Spleen (tissue), 11 donors: ENCODE measurements at regions not wholly inside any gene's neighbourhood (a gene's known extent, or its start where the extent isn't known, plus 50 kb on each side); places are given as distances from the start of the nearest gene placed in this dataset.

ENCODE experiments used
- DNase-seq: peaks from one replicate; pipeline ENCODE4 v3.0.0-alpha.2; 2020
- H3K27ac ChIP-seq, 8 donors: fragments of 200-600 bp; sonication (generic) in 7 of 8; 1 replicate in 4 of 8; 2 replicates in 4 of 8; pipeline versions ENCODE4 v1.5.0 to v1.8.0; 2016 to 2021; ENCODE audit warnings: inconsistent platforms in 4 of 8, mild to moderate bottlenecking in 4 of 8, moderate library complexity in 1 of 8
- H3K27me3 ChIP-seq, 7 donors: fragments of 200-600 bp; sonication (generic) in 6 of 7; replicated peaks in 1 of 7; 1 replicate in 4 of 7; 2 replicates in 3 of 7; pipeline versions ENCODE4 v1.5.0 to v1.8.0; 2016 to 2021; ENCODE audit warnings: inconsistent platforms in 3 of 7, mild to moderate bottlenecking in 1 of 7
- H3K36me3 ChIP-seq, 6 donors: fragments of 200-600 bp; sonication (generic) in 5 of 6; 1 replicate in 4 of 6; 2 replicates in 2 of 6; pipeline versions ENCODE4 v1.5.0 to v1.8.0; 2016 to 2021; ENCODE audit warnings: inconsistent platforms in 2 of 6
- H3K4me1 ChIP-seq, 6 donors: fragments of 200-600 bp; sonication (generic) in 5 of 6; 1 replicate in 3 of 6; 2 replicates in 3 of 6; pipeline versions ENCODE4 v1.5.0 to v1.8.0; 2016 to 2021; ENCODE audit warnings: inconsistent platforms in 3 of 6
- H3K4me3 ChIP-seq, 8 donors: fragments of 200-600 bp; sonication (generic) in 7 of 8; 1 replicate in 4 of 8; 2 replicates in 4 of 8; pipeline versions ENCODE4 v1.5.0 to v1.8.0; 2016 to 2021; ENCODE audit warnings: inconsistent platforms in 4 of 8, mild to moderate bottlenecking in 4 of 8, moderate library complexity in 2 of 8
- H3K9me3 ChIP-seq, 8 donors: fragments of 200-600 bp; sonication (generic) in 7 of 8; 1 replicate in 4 of 8; 2 replicates in 4 of 8; pipeline versions ENCODE4 v1.5.0 to v1.8.0; 2016 to 2021; ENCODE audit warnings: inconsistent platforms in 4 of 8
- CTCF ChIP-seq, 11 experiments: fragments of 200-600 bp in 7 of 11; fragments of 450-650 bp in 4 of 11; sonication (generic) in 4 of 11; IDR thresholded peaks in 8 of 11; conservative IDR thresholded peaks in 3 of 11; 1 replicate in 7 of 11; 2 replicates in 4 of 11; pipeline versions ENCODE4 v1.4.0 to v1.8.0; 2016 to 2021; ENCODE audit warnings: antibody characterized with exemption in 11 of 11, inconsistent platforms in 4 of 11, mild to moderate bottlenecking in 1 of 11
- POLR2A ChIP-seq, 3 donors: fragments of 450-650 bp; IDR thresholded peaks; one replicate each; pipeline ENCODE4 v1.5.1; 2017; ENCODE audit warnings: antibody characterized with exemption in 3 of 3, mild to moderate bottlenecking in 1 of 3
- POLR2AphosphoS5 ChIP-seq, 3 donors: sonication (generic); formaldehyde crosslinking; IDR thresholded peaks; one replicate each; pipeline ENCODE4 v1.5.1; 2017; ENCODE audit warnings: antibody characterized with exemption in 3 of 3
- WGBS, 5 donors: extraction: QIAGEN DNeasy Blood & Tissue Kit in 3 of 5; methylation state at CpG; one replicate each; pipeline versions ENCODE4 v1.1.5 to v1.1.7; 2013 to 2018; 5-methylcytosine and 5-hydroxymethylcytosine counted together
- intact Hi-C: fragments of 100-400 bp; cut with DNase I; formaldehyde crosslinking; loops from one replicate; pipeline ENCODE4 v1.15.0; 2023; ENCODE audit warnings: low total_unique reads
- donor health status: healthy with polysubstance abuse.
- donor health status: DM: no; HTN: no; CAD: no; lungs with moderate emphysema.
- donor health status: DM: no; HTN: no; CAD: no.
- donor health status: Bipolar disorder and iron deficiency.
- donor health status: healthy.
- donor health status: DM: no; HTN: no; CAD: no.
- donor health status: DM: yes; HTN: yes; CAD: no.

GRCh38 chr5:170442921-170443320 lies 53.8 kb upstream of the KCNMB1 start:
- Histone ChIP-seq H3K4me3 (no peak overlapping the region), H3K9me3 (peaks cover 0 to 14% (median 7%) of the 10 kb centered on the region in 8 donors), H3K4me1 (no peaks in the 10 kb centered on the region), H3K36me3 (no peaks in the 10 kb centered on the region), H3K27me3 (peaks cover 0 to 19% (median 0%) of the 10 kb centered on the region in 7 donors), H3K27ac (no peak overlapping the region)
- DNase-seq: no peak
- no peak for TF ChIP-seq POLR2A (IDR thresholded peaks at IDR 0.05)
- TF ChIP-seq CTCF (IDR thresholded peaks at IDR 0.05 in 8 of 11, conservative IDR thresholded peaks at IDR 0.05 in 3 of 11): no peak
- TF ChIP-seq POLR2AphosphoS5 (IDR thresholded peaks at IDR 0.05): no peak
- intact Hi-C loops: no loop called here
- 57 to 85% (median 61%) methylated on average over 5 of the region's 5 CpGs for WGBS, 5 donors

GRCh38 chr5:170442391-170442790 lies 53.2 kb upstream of the KCNMB1 start:
- Histone ChIP-seq H3K27me3 (peaks cover 0 to 19% (median 0%) of the 10 kb centered on the region in 7 donors), H3K27ac (no peak overlapping the region), H3K4me1 (no peaks in the 10 kb centered on the region), H3K36me3 (no peaks in the 10 kb centered on the region), H3K4me3 (no peak overlapping the region), H3K9me3 (peaks cover 0 to 9% (median 5%) of the 10 kb centered on the region in 8 donors)
- 84 to 93% (median 88%) methylated on average over 5 of the region's 5 CpGs for WGBS, 5 donors
- no peak for DNase-seq
- intact Hi-C loops: no loop called here
- TF ChIP-seq CTCF (IDR thresholded peaks at IDR 0.05 in 8 of 11, conservative IDR thresholded peaks at IDR 0.05 in 3 of 11): no peak

DNA sequence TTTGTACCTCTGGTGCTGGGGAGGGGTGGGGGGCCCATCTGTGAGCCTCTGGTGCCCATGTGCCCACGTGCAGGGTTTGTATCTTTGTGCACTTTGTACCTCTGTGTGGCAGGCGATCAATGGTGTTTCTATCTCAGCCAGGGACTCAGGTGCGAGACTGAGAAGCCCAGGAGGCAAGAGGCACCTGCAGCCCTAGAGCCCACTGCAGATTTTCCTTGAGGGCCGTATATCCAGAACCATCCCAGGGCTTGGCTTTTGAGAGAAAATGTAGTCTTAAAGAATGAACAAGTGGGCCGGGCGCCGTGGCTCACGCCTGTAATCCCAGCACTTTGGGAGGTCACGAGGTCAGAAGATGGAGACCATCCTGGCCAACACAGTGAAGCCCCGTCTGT lies 52.2 kb upstream of the KCNMB1 start:
- DNase-seq: no peak
- intact Hi-C loops: no loop called here
- H3K4me1 ChIP-seq: no peaks in the 10 kb centered on the region
- no peak overlapping the region for H3K4me3 ChIP-seq
- 88 to 94% (median 91%) methylated on average over 10 of the region's 10 CpGs for WGBS, 5 donors
- TF ChIP-seq CTCF (IDR thresholded peaks at IDR 0.05 in 8 of 11, conservative IDR thresholded peaks at IDR 0.05 in 3 of 11): no peak
- no peak for TF ChIP-seq POLR2A (IDR thresholded peaks at IDR 0.05)
- no peak for TF ChIP-seq POLR2AphosphoS5 (IDR thresholded peaks at IDR 0.05)
- H3K9me3 ChIP-seq: no peaks in the 10 kb centered on the region
- H3K27me3 ChIP-seq: peaks cover 0 to 19% (median 0%) of the 10 kb centered on the region in 7 donors
- no peaks in the 10 kb centered on the region for H3K36me3 ChIP-seq
- no peak overlapping the region for H3K27ac ChIP-seq

DNA sequence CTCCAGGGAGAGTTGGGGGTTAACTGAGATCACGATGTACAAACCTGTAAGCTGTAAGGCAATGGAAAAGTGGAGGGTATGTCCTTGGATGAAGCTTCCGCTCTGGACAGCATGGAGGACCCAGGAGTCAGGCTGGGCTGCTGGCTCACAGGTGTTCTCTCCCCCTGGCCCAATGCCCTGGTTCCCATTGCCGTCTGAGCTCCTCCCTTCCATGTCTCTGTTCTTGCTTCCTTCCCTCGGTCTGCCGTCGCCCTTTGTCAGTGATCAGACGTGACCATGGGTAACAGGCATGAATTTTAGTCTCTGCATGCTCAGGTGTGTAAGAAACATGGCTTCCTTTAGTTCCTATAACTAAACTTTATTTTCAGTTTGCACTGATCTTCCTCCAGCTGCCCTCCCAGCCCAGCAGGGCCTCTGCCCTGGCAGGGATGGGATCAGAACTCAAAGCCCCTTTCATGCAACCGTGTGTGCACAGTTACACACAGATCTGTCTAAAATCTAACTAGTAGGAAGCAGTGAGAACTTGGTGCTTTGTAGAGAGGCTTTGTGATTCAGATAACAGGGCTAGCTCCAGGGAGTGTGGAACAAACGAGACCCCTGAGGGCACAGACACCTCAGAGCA lies 51.7 kb upstream of the KCNMB1 start:
- 78 to 85% (median 82%) methylated on average over 9 of the region's 9 CpGs for WGBS, 5 donors
- no peak overlapping the region for H3K4me3 ChIP-seq
- no peak overlapping the region for H3K27ac ChIP-seq
- no peak for DNase-seq
- H3K27me3 ChIP-seq: peaks cover 0 to 19% (median 0%) of the 10 kb centered on the region in 7 donors
- no peaks in the 10 kb centered on the region for H3K9me3 ChIP-seq
- intact Hi-C loops: no loop called here
- TF ChIP-seq CTCF (IDR thresholded peaks at IDR 0.05 in 8 of 11, conservative IDR thresholded peaks at IDR 0.05 in 3 of 11) (no peak), POLR2A (IDR thresholded peaks at IDR 0.05) (no peak), POLR2AphosphoS5 (IDR thresholded peaks at IDR 0.05) (no peak)
- H3K4me1 ChIP-seq: peaks cover 0 to 4% (median 0%) of the 10 kb centered on the region in 6 donors
- H3K36me3 ChIP-seq: no peaks in the 10 kb centered on the region
